Dermis microvascular lymphatic vessel endothelial cell (primary cell): ENCODE measurements at regions not wholly inside any gene's neighbourhood (a gene's known extent, or its start where the extent isn't known, plus 50 kb on each side); places are given as distances from the start of the nearest gene placed in this dataset.

Experiments
- DNase-seq, 2 donors: peaks; one replicate each; pipeline versions ENCODE4 v3.0.0 to v3.0.0-alpha.2; 2010; ENCODE audit warnings: low read depth in 2 of 2

GRCh38 chr5:68793993-68794392, 299.8 kb upstream of the SLC30A5 start:
- no peak for DNase-seq

GRCh38 chr5:68795190-68795589, 298.6 kb upstream of the SLC30A5 start:
- DNase-seq, result no peak

DNA sequence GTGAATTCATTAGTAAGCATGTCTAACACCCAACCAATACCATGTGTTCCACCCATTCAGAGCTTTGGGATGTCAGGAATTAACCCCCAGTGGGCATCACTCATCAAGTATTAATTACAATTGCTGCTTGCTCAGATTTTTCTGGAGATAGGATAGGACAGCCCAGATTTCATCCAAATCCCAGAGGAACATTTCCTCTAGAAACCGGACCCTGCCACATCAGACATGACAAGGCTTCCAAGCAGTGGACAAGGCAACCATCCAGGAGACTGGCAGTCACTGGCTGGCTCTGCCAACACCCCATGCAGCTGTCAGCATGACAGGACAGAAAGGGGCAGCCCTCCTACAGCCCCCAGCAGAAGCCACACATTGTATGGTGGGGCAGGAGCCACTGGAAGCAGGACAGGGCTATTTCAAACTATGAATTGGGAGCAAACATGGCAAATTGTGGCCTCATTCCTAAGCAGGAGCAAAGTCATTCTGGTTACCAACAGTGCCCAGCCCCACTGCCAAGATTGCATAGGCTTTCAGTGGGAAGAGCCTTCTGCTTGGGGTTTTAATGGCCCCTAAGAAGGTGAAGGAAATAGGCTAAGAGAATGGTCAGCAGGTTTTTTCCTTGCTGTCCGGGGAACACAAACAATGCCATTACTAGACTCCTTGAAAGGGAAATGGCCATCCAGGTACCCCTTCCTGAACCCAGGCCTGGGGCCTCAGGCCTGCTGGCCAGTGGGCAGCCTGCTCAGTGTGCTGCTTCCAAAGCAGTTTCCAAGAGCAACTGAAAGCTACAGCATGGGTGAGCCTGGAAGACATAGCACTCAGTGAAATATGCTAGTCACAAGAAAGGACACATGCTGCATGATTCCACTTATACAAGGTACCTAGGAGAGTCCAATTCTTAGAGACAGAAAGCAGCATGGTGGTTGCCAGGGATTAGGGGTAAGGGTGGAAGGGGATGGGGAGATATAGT, 294.7 kb upstream of the SLC30A5 start:
- DNase-seq, result no peak

DNA sequence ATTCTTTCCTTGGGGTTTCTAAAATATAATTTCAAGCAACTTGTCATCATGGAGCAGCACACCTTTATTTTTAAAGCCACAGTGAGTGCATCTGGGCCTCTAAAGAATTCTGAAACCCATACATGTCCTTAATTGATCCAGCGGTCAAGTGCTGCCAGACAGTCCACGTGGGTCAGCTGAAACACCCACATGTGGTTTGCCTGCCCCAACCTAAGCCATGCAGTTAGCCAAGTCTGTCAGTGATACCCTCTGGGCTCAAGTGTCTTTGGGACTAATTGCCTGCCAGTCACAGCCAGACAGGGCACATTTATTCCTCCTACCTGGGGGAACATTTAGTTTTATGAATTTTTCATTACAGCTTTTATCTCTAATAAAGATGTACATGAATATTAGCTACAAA, 291.4 kb upstream of the SLC30A5 start:
- no peak for DNase-seq

DNA sequence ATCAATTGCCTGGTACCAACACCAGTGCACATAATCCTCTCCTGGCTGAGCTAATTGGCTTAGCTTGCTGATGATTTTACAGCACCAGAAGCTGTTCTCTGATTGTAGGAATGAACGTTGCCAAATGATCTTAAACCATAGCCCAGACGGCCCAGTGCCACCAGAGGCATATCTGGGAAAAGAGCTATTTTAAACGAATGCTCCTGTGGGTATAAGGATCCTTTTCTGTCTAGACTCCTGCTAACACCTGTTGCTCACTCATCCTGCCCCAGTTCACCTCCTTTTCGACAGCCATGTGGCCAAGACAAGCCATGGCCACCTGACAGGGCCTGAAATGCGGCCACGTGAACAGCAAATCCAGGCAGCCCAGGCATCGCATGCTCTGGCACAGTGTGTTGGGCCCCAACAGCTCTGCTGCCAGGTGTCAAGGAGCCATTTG, 289.9 kb upstream of the SLC30A5 start:
- DNase-seq, result no peak

DNA sequence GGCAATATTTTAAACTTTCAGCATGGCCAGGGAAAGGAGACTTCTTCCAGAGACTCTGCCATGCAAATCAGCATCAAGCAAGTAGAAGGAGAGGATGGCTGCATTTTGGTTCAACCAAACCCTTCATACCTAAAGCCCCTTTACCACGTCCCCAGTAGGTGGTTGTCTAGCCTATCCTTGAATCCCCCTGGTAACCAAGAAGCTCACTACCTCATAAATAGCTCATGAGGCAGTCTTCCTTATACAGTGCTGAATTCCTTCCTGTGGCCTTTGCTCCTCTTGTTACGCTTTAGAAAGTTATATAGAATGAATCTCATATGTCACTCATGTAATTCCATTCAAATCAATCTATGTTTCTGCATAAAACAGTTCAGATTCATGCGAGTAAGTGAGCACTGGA, 289.5 kb upstream of the SLC30A5 start:
- DNase-seq, result no peak

GRCh38 chr5:68805444-68805843, 288.4 kb upstream of the SLC30A5 start:
- no peak for DNase-seq

GRCh38 chr5:68817632-68818031, 276.2 kb upstream of the SLC30A5 start:
- DNase-seq, result no peak

- no peak for DNase-seq
Observed at GRCh38 chr5:68818057-68818695, 275.6 kb upstream of the SLC30A5 start.

- DNase-seq, result no peak
Observed at GRCh38 chr5:68818870-68819269, 274.9 kb upstream of the SLC30A5 start.

DNA sequence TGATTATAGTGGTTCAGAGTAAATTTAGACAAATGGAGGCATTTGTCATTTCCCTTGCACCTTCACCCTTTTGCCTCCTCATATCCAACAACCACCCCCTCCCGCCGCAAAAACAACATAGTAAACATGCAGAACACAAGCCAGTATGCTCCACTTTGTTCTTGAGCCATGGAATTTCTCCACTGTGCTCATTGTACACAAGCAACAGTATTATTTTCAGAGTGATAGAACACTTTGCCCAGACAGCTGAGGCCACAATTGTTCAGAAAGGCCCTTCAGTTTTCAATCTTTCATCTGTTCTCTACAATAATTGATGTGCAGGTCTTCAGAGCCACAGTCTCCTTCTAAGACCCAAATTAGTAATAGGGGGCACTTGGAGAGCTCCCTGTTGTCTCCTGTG, 272.8 kb upstream of the SLC30A5 start:
- no peak for DNase-seq

GRCh38 chr5:68822796-68823195, 271.0 kb upstream of the SLC30A5 start:
- no peak for DNase-seq

GRCh38 chr5:68823301-68823700, 270.5 kb upstream of the SLC30A5 start:
- DNase-seq, result no peak

DNA sequence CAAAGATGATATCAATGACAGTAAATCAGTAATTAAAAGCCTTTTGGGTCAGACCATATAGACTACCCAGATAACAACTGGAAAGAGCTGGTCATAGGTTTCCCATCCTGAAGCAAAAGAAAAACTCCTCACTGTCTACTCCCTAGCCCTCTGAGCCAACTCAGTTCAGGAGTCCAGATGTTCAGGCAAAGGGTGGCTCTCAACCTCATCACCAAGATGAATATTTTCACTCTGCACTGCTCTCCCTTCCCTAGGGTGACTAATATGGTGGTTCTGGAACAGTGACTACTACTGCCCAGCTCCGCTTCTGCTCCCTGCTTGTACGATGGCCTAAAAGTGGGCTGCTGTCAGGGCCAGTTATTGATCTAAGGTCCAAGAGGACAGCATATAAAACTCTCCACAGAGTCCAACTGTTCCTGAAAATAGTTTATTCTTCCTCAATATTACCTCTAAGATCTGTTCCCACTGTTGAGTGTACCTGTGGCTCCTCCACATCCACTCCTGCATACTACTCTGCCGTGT, 263.4 kb upstream of the SLC30A5 start:
- no peak for DNase-seq

DNA sequence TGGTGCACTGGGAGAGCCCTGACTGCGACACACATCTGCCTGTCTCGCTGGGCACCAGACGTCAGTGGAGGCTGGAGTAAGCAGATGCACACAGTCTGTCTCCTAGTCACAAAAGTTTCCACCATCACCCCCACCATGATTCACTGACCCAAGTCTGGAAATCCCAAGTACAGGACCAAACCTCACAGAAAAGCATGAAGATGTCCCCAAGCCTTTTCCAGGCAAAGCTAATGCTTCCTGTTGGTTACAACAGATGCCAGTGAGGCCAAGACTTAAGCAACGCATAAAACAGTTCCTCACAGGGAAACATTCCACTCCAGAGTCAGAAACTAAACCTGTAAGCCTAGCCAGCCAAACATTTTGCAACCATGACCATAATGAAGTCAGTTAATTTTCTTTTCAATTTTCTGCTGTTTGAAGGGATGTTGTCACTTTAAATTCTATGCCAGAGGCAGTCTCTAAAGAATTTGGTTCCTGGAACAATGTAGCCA, 259.3 kb upstream of the SLC30A5 start:
- DNase-seq, result no peak

- no peak for DNase-seq
Observed at GRCh38 chr5:68838157-68838718, 255.6 kb upstream of the SLC30A5 start.

- no peak for DNase-seq
Observed at GRCh38 chr5:68839019-68839552, 254.7 kb upstream of the SLC30A5 start.

DNA sequence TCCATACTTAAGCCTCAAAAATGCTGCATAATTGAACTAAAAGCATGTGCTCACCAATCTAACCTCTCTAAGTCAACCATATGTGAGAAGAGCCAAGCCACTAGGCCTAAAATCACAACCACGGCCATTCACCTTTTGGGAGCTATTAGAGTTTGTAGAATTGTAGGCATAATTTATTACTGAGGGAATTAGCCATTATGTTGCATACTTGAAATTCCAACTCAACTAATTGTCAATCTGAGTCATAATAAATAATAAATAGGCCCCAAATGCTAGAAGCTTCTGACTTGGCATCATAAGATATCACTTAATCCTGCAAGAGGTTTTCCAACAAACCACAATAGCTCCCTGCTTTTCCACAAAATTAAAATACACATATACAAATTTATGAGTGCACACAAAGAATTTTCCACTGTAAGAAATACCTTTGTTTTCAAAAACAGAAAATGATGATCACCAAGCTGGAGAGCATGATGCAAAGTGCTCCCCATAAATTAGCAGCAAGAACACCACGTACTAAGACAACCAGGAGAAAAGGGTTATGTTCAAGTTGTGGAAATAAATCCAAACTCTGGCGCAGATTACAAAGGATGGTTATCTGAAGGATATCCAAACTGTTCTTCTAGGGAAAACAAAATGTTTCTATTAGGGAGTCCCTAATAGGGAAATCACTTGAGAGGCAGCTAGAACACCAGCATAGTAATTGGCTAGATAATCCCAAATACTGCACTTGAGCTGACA, 250.0 kb upstream of the SLC30A5 start:
- DNase-seq, result no peak

DNA sequence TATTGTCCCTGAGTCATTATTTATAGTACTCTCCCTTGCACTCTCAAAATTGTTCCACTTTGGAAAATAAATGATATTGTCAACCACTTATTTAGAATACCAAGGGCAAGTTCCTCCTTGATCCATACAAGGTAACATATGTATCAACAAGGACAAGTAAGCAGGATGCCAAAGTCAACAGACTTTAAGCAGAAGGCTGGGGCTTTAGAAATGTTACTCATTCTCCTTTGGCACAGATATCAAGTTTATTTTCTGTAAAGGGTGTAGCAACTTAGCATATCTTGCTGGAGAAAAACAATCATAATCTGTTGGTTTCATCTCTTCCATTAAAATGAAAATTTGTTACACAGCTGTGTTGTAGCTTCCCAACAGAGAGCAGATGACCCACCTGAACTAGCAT, 248.7 kb upstream of the SLC30A5 start:
- DNase-seq, result no peak

DNA sequence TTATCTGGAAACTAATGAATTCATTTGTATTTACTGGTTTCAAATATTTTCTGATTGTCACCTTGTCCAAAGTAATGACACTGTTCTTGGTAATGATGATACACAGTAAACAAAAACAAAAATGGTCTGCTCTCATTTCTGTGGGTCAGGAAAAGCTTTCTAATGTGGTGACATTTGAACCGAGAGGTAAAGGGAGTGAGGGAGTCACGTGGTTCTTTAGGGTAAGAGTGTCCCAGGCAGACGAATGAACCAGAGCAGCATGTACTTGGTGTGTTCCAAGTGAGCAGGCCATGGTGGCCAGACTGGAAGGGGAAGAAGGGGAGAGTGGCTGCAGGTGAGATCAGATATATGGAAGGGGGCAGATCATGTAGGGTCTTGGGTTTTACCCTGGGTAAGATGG, 247.0 kb upstream of the SLC30A5 start:
- DNase-seq, result no peak

DNA sequence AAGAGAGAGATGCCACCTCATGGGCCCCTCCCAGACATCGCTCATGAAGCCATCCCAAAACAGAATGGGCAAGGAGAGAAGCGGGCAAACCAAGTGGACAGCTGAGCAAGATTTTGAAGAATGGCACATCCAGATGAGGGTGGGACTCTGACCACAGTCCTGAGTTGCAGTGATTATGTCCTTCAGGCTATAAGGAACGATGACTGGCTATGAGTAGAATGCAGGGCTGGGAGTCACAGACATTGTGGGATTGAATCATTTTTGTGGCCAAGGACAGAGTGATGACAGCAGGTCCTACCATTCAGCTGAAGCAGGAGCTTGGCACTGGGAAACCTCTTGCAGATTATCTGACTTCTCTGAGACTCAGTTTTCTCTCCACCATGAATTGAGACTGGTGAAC, 245.7 kb upstream of the SLC30A5 start:
- no peak for DNase-seq
